Upper lobe of right lung (tissue), 1 donor: ENCODE measurements at regions not wholly inside any gene's neighbourhood (a gene's known extent, or its start where the extent isn't known, plus 50 kb on each side); places are given as distances from the start of the nearest gene placed in this dataset.

ENCODE experiments used
- ATAC-seq: fragments of 200-7000 bp; cut with Tn5 transposase; one replicate; pipeline ENCODE4 v1.9.1; 2020; ENCODE audit warnings: mild to moderate bottlenecking, moderate library complexity
- DNase-seq: peaks from one replicate; pipeline ENCODE4 v3.0.0-alpha.2; 2020
- H3K27ac ChIP-seq: fragments of 200-600 bp; one replicate; pipeline ENCODE4 v1.8.0; 2022
- H3K27me3 ChIP-seq: fragments of 200-600 bp; one replicate; pipeline ENCODE4 v1.8.0; 2022; ENCODE audit warnings: mild to moderate bottlenecking
- H3K36me3 ChIP-seq: fragments of 200-600 bp; one replicate; pipeline ENCODE4 v1.8.0; 2022
- H3K4me1 ChIP-seq: fragments of 200-600 bp; one replicate; pipeline ENCODE4 v1.8.0; 2022
- H3K4me3 ChIP-seq: fragments of 200-600 bp; one replicate; pipeline ENCODE4 v1.8.0; 2022; ENCODE audit warnings: mild to moderate bottlenecking
- H3K9me3 ChIP-seq: fragments of 200-600 bp; one replicate; pipeline ENCODE4 v1.8.0; 2022
- intact Hi-C: fragments of 100-400 bp; cut with DNase I; formaldehyde crosslinking; loops from one replicate; pipeline ENCODE4 v1.11.0; 2022
- TF ChIP-seq, protein P1 (sequence below): fragments of 200-600 bp; IDR thresholded peaks from one replicate; pipeline ENCODE4 v1.8.0; 2022; ENCODE audit warnings: antibody characterized with exemption
- donor health status: DM: no; HTN: yes; CAD: no; lungs with severe emphysema.

DNA sequence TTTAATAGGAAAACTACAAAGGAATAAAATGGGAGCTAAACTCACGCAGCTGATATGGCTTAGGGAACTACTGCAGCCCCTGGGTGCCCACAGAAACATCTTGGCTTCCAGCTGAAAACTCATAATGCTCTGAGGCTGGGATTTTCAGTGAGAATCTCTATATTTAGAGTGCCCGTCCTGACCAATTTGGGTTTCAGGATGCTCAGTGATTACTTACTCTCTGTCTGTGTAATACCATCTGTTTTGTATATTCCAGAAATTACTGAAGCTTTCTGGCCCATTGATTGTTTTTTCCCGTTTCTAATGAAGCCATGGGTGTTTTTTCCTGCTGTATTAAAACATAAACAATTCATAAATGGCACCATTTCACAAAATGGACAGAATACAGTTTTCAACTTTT, 50.6 kb upstream of the ZNF385D start:
- ATAC-seq = no peak
- Histone ChIP-seq H3K4me3 (no peak overlapping the region), H3K9me3 (no peaks in the 10 kb centered on the region), H3K4me1 (no peaks in the 10 kb centered on the region), H3K36me3 (no peaks in the 10 kb centered on the region), H3K27me3 (no peaks in the 10 kb centered on the region), H3K27ac (no peak overlapping the region)
- TF ChIP-seq, protein P1, sequence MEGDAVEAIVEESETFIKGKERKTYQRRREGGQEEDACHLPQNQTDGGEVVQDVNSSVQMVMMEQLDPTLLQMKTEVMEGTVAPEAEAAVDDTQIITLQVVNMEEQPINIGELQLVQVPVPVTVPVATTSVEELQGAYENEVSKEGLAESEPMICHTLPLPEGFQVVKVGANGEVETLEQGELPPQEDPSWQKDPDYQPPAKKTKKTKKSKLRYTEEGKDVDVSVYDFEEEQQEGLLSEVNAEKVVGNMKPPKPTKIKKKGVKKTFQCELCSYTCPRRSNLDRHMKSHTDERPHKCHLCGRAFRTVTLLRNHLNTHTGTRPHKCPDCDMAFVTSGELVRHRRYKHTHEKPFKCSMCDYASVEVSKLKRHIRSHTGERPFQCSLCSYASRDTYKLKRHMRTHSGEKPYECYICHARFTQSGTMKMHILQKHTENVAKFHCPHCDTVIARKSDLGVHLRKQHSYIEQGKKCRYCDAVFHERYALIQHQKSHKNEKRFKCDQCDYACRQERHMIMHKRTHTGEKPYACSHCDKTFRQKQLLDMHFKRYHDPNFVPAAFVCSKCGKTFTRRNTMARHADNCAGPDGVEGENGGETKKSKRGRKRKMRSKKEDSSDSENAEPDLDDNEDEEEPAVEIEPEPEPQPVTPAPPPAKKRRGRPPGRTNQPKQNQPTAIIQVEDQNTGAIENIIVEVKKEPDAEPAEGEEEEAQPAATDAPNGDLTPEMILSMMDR = no peak
- DNase-seq = no peak
- intact Hi-C loops = no loop called here

- Histone ChIP-seq H3K36me3 (no peaks in the 10 kb centered on the region), H3K4me1 (no peaks in the 10 kb centered on the region), H3K9me3 (no peaks in the 10 kb centered on the region), H3K27ac (no peak overlapping the region), H3K27me3 (no peaks in the 10 kb centered on the region), H3K4me3 (no peak overlapping the region)
- ATAC-seq = no peak
- intact Hi-C loops = no loop called here
- TF ChIP-seq, protein P1 = no peak
- no peak for DNase-seq
Observed at GRCh38 chr3:21803604-21804003, 52.6 kb upstream of the ZNF385D start.

- intact Hi-C loops = no loop called here
- Histone ChIP-seq H3K9me3 (no peaks in the 10 kb centered on the region), H3K27me3 (no peaks in the 10 kb centered on the region), H3K36me3 (no peaks in the 10 kb centered on the region), H3K4me1 (no peaks in the 10 kb centered on the region), H3K4me3 (no peak overlapping the region), H3K27ac (no peak overlapping the region)
- no peak for DNase-seq
- no peak for ATAC-seq
- TF ChIP-seq, protein P1 = no peak
Observed at GRCh38 chr3:21804330-21804729, 53.3 kb upstream of the ZNF385D start.

GRCh38 chr3:21806733-21807132, 55.7 kb upstream of the ZNF385D start:
- Histone ChIP-seq H3K4me3 (no peak overlapping the region), H3K9me3 (no peaks in the 10 kb centered on the region), H3K4me1 (no peaks in the 10 kb centered on the region), H3K36me3 (no peaks in the 10 kb centered on the region), H3K27me3 (no peaks in the 10 kb centered on the region), H3K27ac (no peak overlapping the region)
- ATAC-seq (no peak), DNase-seq (no peak)
- intact Hi-C loops = no loop called here
- TF ChIP-seq, protein P1 = no peak

DNA sequence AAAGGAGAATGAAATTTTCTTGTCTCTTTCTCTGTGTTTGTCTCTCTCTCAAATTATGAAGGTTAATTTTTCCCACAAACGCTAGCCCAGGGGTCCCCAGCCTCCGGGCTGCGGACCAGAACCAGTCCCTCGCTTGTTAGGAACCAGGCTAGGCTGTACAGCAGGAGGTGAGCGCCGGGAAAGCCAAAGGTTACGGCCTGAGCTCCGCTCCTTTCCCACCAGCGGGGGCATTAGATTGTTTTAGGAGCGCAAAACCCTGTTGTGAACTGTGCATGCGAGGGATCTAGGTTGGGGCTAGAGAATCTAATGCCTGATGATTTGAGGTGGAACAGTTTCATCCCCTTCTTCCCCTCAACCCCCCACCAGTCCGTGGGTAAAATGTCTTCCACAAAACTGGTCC, 74.7 kb upstream of the ZNF385D start:
- DNase-seq = no peak

GRCh38 chr3:21826416-21826815, 75.4 kb upstream of the ZNF385D start:
- intact Hi-C loops = no loop called here
- Histone ChIP-seq H3K4me1 (no peaks in the 10 kb centered on the region), H3K4me3 (no peak overlapping the region), H3K9me3 (no peaks in the 10 kb centered on the region), H3K27me3 (no peaks in the 10 kb centered on the region), H3K36me3 (no peaks in the 10 kb centered on the region), H3K27ac (no peak overlapping the region)
- DNase-seq (no peak), ATAC-seq (no peak)
- TF ChIP-seq, protein P1 = no peak

More for the DNA sequence above, 74.7 kb upstream of the ZNF385D start:
- H3K27ac ChIP-seq = no peak overlapping the region
- no peaks in the 10 kb centered on the region for H3K4me1 ChIP-seq
- TF ChIP-seq, protein P1 = no peak
- H3K4me3 ChIP-seq = no peak overlapping the region
- intact Hi-C loops = no loop called here
- H3K9me3 ChIP-seq = no peaks in the 10 kb centered on the region
- no peaks in the 10 kb centered on the region for H3K36me3 ChIP-seq
- ATAC-seq = no peak
- no peaks in the 10 kb centered on the region for H3K27me3 ChIP-seq
